ENCODE measurements at regions not wholly inside any gene's neighbourhood (a gene's known extent, or its start where the extent isn't known, plus 50 kb on each side); places are given as distances from the start of the nearest gene placed in this dataset.

GRCh38 chr1:90132306-90132705 is 137.4 kb downstream of the ZNF326 start:
- TF ChIP-seq CTCF (IDR thresholded peaks at IDR 0.05) (no peak), POLR2AphosphoS5 (IDR thresholded peaks at IDR 0.05) (no peak), POLR2A (IDR thresholded peaks at IDR 0.05) (no peak), EP300 (IDR thresholded peaks at IDR 0.05) (no peak)

Data from gastroesophageal sphincter (tissue), 3 donors.